ENCODE measurements at regions not wholly inside any gene's neighbourhood (a gene's known extent, or its start where the extent isn't known, plus 50 kb on each side); places are given as distances from the start of the nearest gene placed in this dataset.

GRCh38 chr1:216908126-216908525 is 184.9 kb upstream of the ESRRG start:
- TF ChIP-seq CTCF (IDR thresholded peaks at IDR 0.05) (no peak), EP300 (IDR thresholded peaks at IDR 0.05) (no peak)
